GM12878 (cell line): ENCODE measurements at regions not wholly inside any gene's neighbourhood (a gene's known extent, or its start where the extent isn't known, plus 50 kb on each side); places are given as distances from the start of the nearest gene placed in this dataset.
A peak's percentile ranks its signal among the peaks of the same experiment; 100 is the strongest.

Experiments
- ATAC-seq: fragments of 200-7000 bp; cut with Tn5 transposase; 3 replicates; pipeline ENCODE4 v1.9.1; 2020; ENCODE audit warnings: mild to moderate bottlenecking, moderate library complexity
- BruUV-seq: library from RNA; stranded (reverse); fragments of 400-500 nt; replicated peaks from 2 replicates; lab custom pipeline; 2021; lab: Mats Ljungman, UMichigan
- CTCF ChIA-PET: fragments of 300-600 bp; sonication (Branson Sonifier 250); formaldehyde crosslinking; extraction: SDS; loops from one replicate; lab custom pipeline; 2021; ENCODE audit warnings: inconsistent platforms; lab: Yijun Ruan, JAX
- POLR2A ChIA-PET: fragments of 350-600 bp; formaldehyde crosslinking; extraction: SDS; loops from one replicate; lab custom pipeline; 2021; ENCODE audit warnings: inconsistent platforms; lab: Charles Lee
- RAD21 ChIA-PET: fragments of 300-600 bp; sonication (Branson Sonifier 250); formaldehyde crosslinking; loops from one replicate; lab custom pipeline; 2023; ENCODE audit warnings: antibody characterized with exemption; ENCODE audit not compliant: unreplicated experiment; lab: Charles Lee
- SMC1A ChIA-PET: fragments of 300-600 bp; sonication (Branson Sonifier 250); formaldehyde crosslinking; loops from one replicate; lab custom pipeline; 2023; ENCODE audit not compliant: unreplicated experiment, uncharacterized antibody; lab: Charles Lee
- DNase-seq: peaks from one replicate; pipeline ENCODE4 v3.0.0-alpha.2; 2011; ENCODE audit warnings: low read depth, low spot score
- FAIRE-seq: peaks from 3 replicates; lab custom pipeline; 2011; peaks lifted over from hg19 to GRCh38; lab: Jason Lieb, UNC
- H2AFZ ChIP-seq: 2 replicates; pipeline ENCODE4 v1.6.0; 2011; ENCODE audit warnings: low read depth, low read length, control low read depth; ENCODE audit not compliant: control insufficient read depth
- H3K27ac ChIP-seq: 2 replicates; pipeline ENCODE4 v1.5.1; 2011; ENCODE audit warnings: control low read depth; ENCODE audit not compliant: control insufficient read depth, insufficient read depth
- H3K27me3 ChIP-seq, 2 experiments: replicated peaks in 1 of 2; 2 replicates each; pipeline versions ENCODE4 v1.6.0 to v1.6.1; 2011; ENCODE audit warnings: low read length in 1 of 2; ENCODE audit not compliant: control insufficient read depth in 2 of 2, insufficient read depth in 2 of 2
- H3K36me3 ChIP-seq, 2 experiments: 2 replicates each; pipeline ENCODE4 v1.5.1; 2011; ENCODE audit warnings: low read length in 1 of 2; ENCODE audit not compliant: control insufficient read depth in 2 of 2, insufficient read depth in 2 of 2
- H3K4me1 ChIP-seq: 2 replicates; pipeline ENCODE4 v1.6.1; 2011; ENCODE audit warnings: mild to moderate bottlenecking, low read length, moderate library complexity, mixed read lengths; ENCODE audit not compliant: control insufficient read depth, insufficient read depth
- H3K4me2 ChIP-seq: 2 replicates; pipeline ENCODE4 v1.6.0; 2011; ENCODE audit warnings: control low read depth; ENCODE audit not compliant: control insufficient read depth, insufficient read depth
- H3K4me3 ChIP-seq: fragments of 200-600 bp; sonication (generic); 2 replicates; pipeline ENCODE4 v1.5.1; 2016
- H3K79me2 ChIP-seq: 2 replicates; pipeline ENCODE4 v1.6.0; 2011; ENCODE audit warnings: low read length; ENCODE audit not compliant: control insufficient read depth, insufficient read depth
- H3K9ac ChIP-seq: 2 replicates; pipeline ENCODE4 v1.8.0; 2011; ENCODE audit warnings: low read length, control low read depth, mixed read lengths; ENCODE audit not compliant: control insufficient read depth, insufficient read depth
- H3K9me3 ChIP-seq: replicated peaks from 3 replicates; pipeline ENCODE4 v1.5.1; 2011; ENCODE audit warnings: mild to moderate bottlenecking, low read length; ENCODE audit not compliant: control insufficient read depth, insufficient read depth
- H4K20me1 ChIP-seq: 2 replicates; pipeline ENCODE4 v1.6.0; 2011; ENCODE audit not compliant: control insufficient read depth, insufficient read depth
- CHD2 ChIP-seq: IDR thresholded peaks from 2 replicates; pipeline ENCODE4 v1.6.1; 2011; ENCODE audit warnings: low read depth, low read length, improper control_type of control experiment, borderline replicate concordance
- CTCF ChIP-seq, 3 experiments: IDR thresholded peaks in 2 of 3; conservative IDR thresholded peaks in 1 of 3; 2 replicates each; pipeline ENCODE4 v1.5.1; 2011; ENCODE audit warnings: low read depth in 3 of 3, low read length in 3 of 3, mild to moderate bottlenecking in 3 of 3, control low read depth in 2 of 3, moderate library complexity in 2 of 3, inconsistent platforms in 1 of 3, mixed read lengths in 1 of 3; ENCODE audit not compliant: control insufficient read depth in 2 of 3, insufficient read depth in 1 of 3; ENCODE audit errors: extremely low read depth in 1 of 3
- ETV6 ChIP-seq, 2 experiments: fragments of 450-650 bp in 1 of 2; IDR thresholded peaks in 1 of 2; conservative IDR thresholded peaks in 1 of 2; 2 replicates each; pipeline ENCODE4 v1.6.1; 2014; ENCODE audit warnings: antibody characterized with exemption in 1 of 2, borderline replicate concordance in 1 of 2, low read depth in 1 of 2, mild to moderate bottlenecking in 1 of 2, moderate library complexity in 1 of 2
- FOS ChIP-seq: IDR thresholded peaks from 3 replicates; pipeline ENCODE4 v1.6.1; 2011; ENCODE audit warnings: borderline replicate concordance; ENCODE audit not compliant: insufficient read length; ENCODE audit errors: extremely low read depth
- HDAC2 ChIP-seq: fragments of 200-600 bp; sonication (generic); IDR thresholded peaks from 2 replicates; pipeline ENCODE4 v1.6.1; 2017
- IKZF2 ChIP-seq, 2 experiments: fragments of 450-650 bp; IDR thresholded peaks; 2 replicates each; pipeline ENCODE4 v1.6.1; 2017; ENCODE audit warnings: mild to moderate bottlenecking in 2 of 2, moderate library complexity in 2 of 2
- LARP7 ChIP-seq: fragments of 450-650 bp; IDR thresholded peaks from 2 replicates; pipeline ENCODE4 v1.6.1; 2017; ENCODE audit warnings: mild to moderate bottlenecking
- MEF2A ChIP-seq: IDR thresholded peaks from 2 replicates; pipeline ENCODE4 v1.6.1; 2011; ENCODE audit warnings: low read depth, mild to moderate bottlenecking, low read length, moderate library complexity; ENCODE audit not compliant: insufficient read depth
- NFYA ChIP-seq: IDR thresholded peaks from 2 replicates; pipeline ENCODE4 v1.6.1; 2011; ENCODE audit warnings: low read depth, mild to moderate bottlenecking, low read length, improper control_type of control experiment, borderline replicate concordance
- PAX5 ChIP-seq: IDR thresholded peaks from 2 replicates; pipeline ENCODE4 v1.6.1; 2011; ENCODE audit warnings: low read depth, low read length, borderline replicate concordance
- RUNX3 ChIP-seq: IDR thresholded peaks from 2 replicates; pipeline ENCODE4 v1.6.1; 2012; ENCODE audit warnings: low read length, inconsistent platforms
- SMAD1 ChIP-seq: fragments of 450-650 bp; IDR thresholded peaks from 2 replicates; pipeline ENCODE4 v1.6.1; 2018; ENCODE audit warnings: mild to moderate bottlenecking, low read depth; ENCODE audit not compliant: partially characterized antibody
- SPI1 ChIP-seq: IDR thresholded peaks from 2 replicates; pipeline ENCODE4 v1.6.1; 2011; ENCODE audit warnings: low read depth, mild to moderate bottlenecking, low read length, moderate library complexity, borderline replicate concordance; ENCODE audit not compliant: insufficient read depth
- YY1 ChIP-seq: IDR thresholded peaks from 2 replicates; pipeline ENCODE4 v1.6.1; 2011; ENCODE audit warnings: low read depth, mild to moderate bottlenecking, low read length
- ZNF274 ChIP-seq: IDR thresholded peaks from one replicate; pipeline ENCODE4 v1.8.0; 2011; ENCODE audit not compliant: insufficient read length, insufficient read depth
- WGBS: methylation state at CpG from one replicate; pipeline ENCODE4 v1.1.6; 2016; ENCODE audit warnings: low lambda C conversion rate; ENCODE audit not compliant: insufficient replicate concordance, insufficient coverage; ENCODE audit errors: missing lambda C conversion rate; 5-methylcytosine and 5-hydroxymethylcytosine counted together
- in situ Hi-C: fragments of 300-500 bp; cut with MboI; formaldehyde crosslinking; loops from 9 replicates; pipeline ENCODE4 v1.14.3; 2018; ENCODE audit warnings: mixed read lengths
- intact Hi-C: fragments of 100-400 bp; cut with micrococcal nuclease; formaldehyde crosslinking; loops from one replicate; pipeline ENCODE4 v1.14.2; 2022; ENCODE audit not compliant: unreplicated experiment

- FAIRE-seq = no peak
- POLR2A ChIA-PET = interaction anchor here (0.5 to 0.7 kb wide), 3 partner anchors 58 to 142 kb away, joined by 3 to 4 read pairs (median 4); no protein-coding TSS in a partner anchor
- H3K27me3 ChIP-seq = no peaks in the 10 kb centered on the region
- peak overlapping the region; percentile 22; the same call in 1 of the 2 replicates for H3K4me2 ChIP-seq
- TF ChIP-seq PAX5 (no peak), FOS (no peak), IKZF2 (IDR thresholded peaks at IDR 0.05) (no peak), HDAC2 (no peak), SPI1 (no peak)
- no peak for ATAC-seq
- H2AFZ ChIP-seq = no peak overlapping the region
- DNase-seq = no peak
- no peak overlapping the region for H3K9ac ChIP-seq
- no peaks in the 10 kb centered on the region for H3K79me2 ChIP-seq
- H3K36me3 ChIP-seq = no peaks in the 10 kb centered on the region
- no peak overlapping the region for H3K4me3 ChIP-seq
- no peaks in the 10 kb centered on the region for H4K20me1 ChIP-seq
- 92% methylated on average over 7 of the region's 7 CpGs for WGBS
- SMC1A ChIA-PET = interaction anchor here (0.6 to 1.4 kb wide), 2 partner anchors 12 to 1574 kb away, joined by 3 to 4 read pairs; no protein-coding TSS in a partner anchor
- H3K4me1 ChIP-seq = peaks cover 20% of the 10 kb centered on the region
- H3K27ac ChIP-seq = no peak overlapping the region
- RAD21 ChIA-PET = interaction anchor here (1.4 kb wide), 1 partner anchor 9 kb away, joined by 3 read pairs; no protein-coding TSS in a partner anchor
- BruUV-seq = no TSS peak
- CTCF ChIA-PET = no interaction called here
- in situ Hi-C loops (no loop called here), intact Hi-C loops (no loop called here)
- no peaks in the 10 kb centered on the region; the same call in 2 of the 3 replicates for H3K9me3 ChIP-seq
Measured at GRCh38 chr3:72042397-72043203, 257.7 kb upstream of the PROK2 start.

- FAIRE-seq (no peak), DNase-seq (no peak), ATAC-seq (no peak)
- POLR2A ChIA-PET = no interaction called here
- Histone ChIP-seq H3K4me3 (no peak overlapping the region), H4K20me1 (no peaks in the 10 kb centered on the region), H3K4me1 (peaks cover 20% of the 10 kb centered on the region), H2AFZ (no peak overlapping the region), H3K79me2 (no peaks in the 10 kb centered on the region), H3K4me2 (no peak overlapping the region), H3K9me3 (no peaks in the 10 kb centered on the region; the same call in 2 of the 3 replicates), H3K27me3 (no peaks in the 10 kb centered on the region), H3K27ac (no peak overlapping the region), H3K36me3 (no peaks in the 10 kb centered on the region), H3K9ac (no peak overlapping the region)
- RAD21 ChIA-PET = no interaction called here
- SMC1A ChIA-PET = no interaction called here
- in situ Hi-C loops (no loop called here), intact Hi-C loops (no loop called here)
- CTCF ChIA-PET = interaction anchor here (1.1 kb wide), 1 partner anchor 111 kb away, joined by 4 read pairs; no protein-coding TSS in a partner anchor
- BruUV-seq = no TSS peak
- 67% methylated on average over 3 of the region's 3 CpGs for WGBS
- no peak for TF ChIP-seq SMAD1
- TF ChIP-seq CTCF (IDR thresholded peaks at IDR 0.05 in 2 of 3, conservative IDR thresholded peaks at IDR 0.05 in 1 of 3; ENCODE audit: control insufficient read depth in 2 of 3, extremely low read depth in 1 of 3, insufficient read depth in 1 of 3, low read depth in 3 of 3, low read length in 3 of 3) = no peak
- no peak for TF ChIP-seq RUNX3
- no peak for TF ChIP-seq YY1
- no peak for TF ChIP-seq NFYA
- TF ChIP-seq CHD2 = no peak
- no peak for TF ChIP-seq ZNF274
- TF ChIP-seq LARP7 = no peak
- no peak for TF ChIP-seq MEF2A
- TF ChIP-seq ETV6 (conservative IDR thresholded peaks at IDR 0.05 in 1 of 2, IDR thresholded peaks at IDR 0.05 in 1 of 2; ENCODE audit: borderline replicate concordance in 1 of 2, low read depth in 1 of 2) = no peak
Measured at GRCh38 chr3:72041511-72041910, 256.6 kb upstream of the PROK2 start.
